Loucy (cell line): ENCODE measurements at regions not wholly inside any gene's neighbourhood (a gene's known extent, or its start where the extent isn't known, plus 50 kb on each side); places are given as distances from the start of the nearest gene placed in this dataset.

ENCODE experiments used
- H2AFZ ChIP-seq: fragments of 200-600 bp; sonication (generic); 2 replicates; pipeline ENCODE4 v1.6.0; 2016; ENCODE audit warnings: antibody characterized with exemption, mild to moderate bottlenecking, low read length, moderate library complexity
- H3F3A ChIP-seq: fragments of 200-600 bp; 2 replicates; pipeline ENCODE4 v1.6.0; 2016; ENCODE audit warnings: antibody characterized with exemption, low read depth, mild to moderate bottlenecking
- H3K27me3 ChIP-seq: fragments of 200-600 bp; sonication (generic); 2 replicates; pipeline ENCODE4 v1.6.1; 2014; ENCODE audit warnings: low read length, mild to moderate bottlenecking; ENCODE audit not compliant: insufficient read depth, poor library complexity, severe bottlenecking
- H3K36me3 ChIP-seq: fragments of 200-600 bp; sonication (generic); 2 replicates; pipeline ENCODE4 v1.6.1; 2016; ENCODE audit warnings: low read length; ENCODE audit not compliant: insufficient read depth
- H3K4me1 ChIP-seq: fragments of 200-600 bp; sonication (generic); 2 replicates; pipeline ENCODE4 v1.5.1; 2014; ENCODE audit warnings: low read length, mild to moderate bottlenecking; ENCODE audit not compliant: insufficient read depth, poor library complexity, severe bottlenecking
- H3K4me2 ChIP-seq: fragments of 200-600 bp; sonication (generic); 2 replicates; pipeline ENCODE4 v1.6.0; 2014; ENCODE audit warnings: antibody characterized with exemption, low read length, low read depth, mild to moderate bottlenecking; ENCODE audit not compliant: poor library complexity, severe bottlenecking
- H3K4me3 ChIP-seq: fragments of 200-600 bp; sonication (generic); 2 replicates; pipeline ENCODE4 v1.5.1; 2014; ENCODE audit warnings: low read length, mild to moderate bottlenecking, mixed read lengths; ENCODE audit not compliant: poor library complexity, severe bottlenecking
- H3K79me2 ChIP-seq: fragments of 200-600 bp; sonication (generic); 2 replicates; pipeline ENCODE4 v1.6.1; 2014; ENCODE audit warnings: low read length; ENCODE audit not compliant: insufficient read depth
- H3K9ac ChIP-seq: fragments of 200-600 bp; sonication (generic); 2 replicates; pipeline ENCODE4 v1.6.0; 2014; ENCODE audit warnings: mild to moderate bottlenecking, low read depth, low read length, moderate library complexity; ENCODE audit not compliant: poor library complexity, severe bottlenecking
- H3K9me2 ChIP-seq: fragments of 200-600 bp; sonication (generic); replicated peaks from 2 replicates; pipeline ENCODE4 v1.6.1; 2016; ENCODE audit warnings: low read depth, low read length, mixed read lengths
- H3K9me3 ChIP-seq: fragments of 200-600 bp; sonication (generic); 2 replicates; pipeline ENCODE4 v1.6.1; 2014; ENCODE audit warnings: mild to moderate bottlenecking, antibody characterized with exemption, low read length, low read depth; ENCODE audit not compliant: insufficient read depth
- H4K20me1 ChIP-seq: fragments of 200-600 bp; sonication (generic); 2 replicates; pipeline ENCODE4 v1.6.0; 2014; ENCODE audit warnings: antibody characterized with exemption, low read length, mild to moderate bottlenecking; ENCODE audit not compliant: insufficient read depth, poor library complexity, severe bottlenecking
- CTCF ChIP-seq: fragments of 200-600 bp; sonication (generic); conservative IDR thresholded peaks from 2 replicates; pipeline ENCODE4 v1.5.1; 2014; ENCODE audit warnings: mild to moderate bottlenecking, antibody characterized with exemption, low read length
- EZH2phosphoT487 ChIP-seq: fragments of 200-600 bp; IDR thresholded peaks from 2 replicates; pipeline ENCODE4 v1.6.1; 2018; ENCODE audit warnings: antibody characterized with exemption, mild to moderate bottlenecking, moderate library complexity, borderline replicate concordance

GRCh38 chr1:239805851-239806772, 285.6 kb upstream of the FMN2 start:
- Histone ChIP-seq H3K27me3 (no peaks in the 10 kb centered on the region), H3K9me3 (no peaks in the 10 kb centered on the region), H3F3A (no peaks in the 10 kb centered on the region), H4K20me1 (no peaks in the 10 kb centered on the region), H3K36me3 (no peaks in the 10 kb centered on the region), H2AFZ (no peak overlapping the region), H3K79me2 (no peaks in the 10 kb centered on the region), H3K4me2 (no peak overlapping the region), H3K4me1 (no peaks in the 10 kb centered on the region), H3K4me3 (no peak overlapping the region), H3K9me2 (no peaks in the 10 kb centered on the region), H3K9ac (no peak overlapping the region)
- no peak for TF ChIP-seq EZH2phosphoT487
- TF ChIP-seq CTCF: no peak

GRCh38 chr1:239806897-239807296, 284.8 kb upstream of the FMN2 start:
- H3K4me3 ChIP-seq: no peak overlapping the region
- H3K36me3 ChIP-seq: no peaks in the 10 kb centered on the region
- H3K9me3 ChIP-seq: no peaks in the 10 kb centered on the region
- TF ChIP-seq CTCF (no peak), EZH2phosphoT487 (no peak)
- H3F3A ChIP-seq: no peaks in the 10 kb centered on the region
- no peaks in the 10 kb centered on the region for H3K9me2 ChIP-seq
- H3K27me3 ChIP-seq: no peaks in the 10 kb centered on the region
- no peak overlapping the region for H3K4me2 ChIP-seq
- no peak overlapping the region for H3K9ac ChIP-seq
- H4K20me1 ChIP-seq: no peaks in the 10 kb centered on the region
- H3K79me2 ChIP-seq: no peaks in the 10 kb centered on the region
- H3K4me1 ChIP-seq: no peaks in the 10 kb centered on the region
- H2AFZ ChIP-seq: no peak overlapping the region

- no peaks in the 10 kb centered on the region for H3K27me3 ChIP-seq
- no peaks in the 10 kb centered on the region for H3K9me3 ChIP-seq
- H3K4me2 ChIP-seq: no peak overlapping the region
- H3K4me1 ChIP-seq: no peaks in the 10 kb centered on the region
- TF ChIP-seq EZH2phosphoT487 (no peak), CTCF (no peak)
- no peaks in the 10 kb centered on the region for H4K20me1 ChIP-seq
- H3K9me2 ChIP-seq: no peaks in the 10 kb centered on the region
- no peaks in the 10 kb centered on the region for H3K79me2 ChIP-seq
- no peak overlapping the region for H3K4me3 ChIP-seq
- no peaks in the 10 kb centered on the region for H3K36me3 ChIP-seq
- H3K9ac ChIP-seq: no peak overlapping the region
- H3F3A ChIP-seq: no peaks in the 10 kb centered on the region
- H2AFZ ChIP-seq: no peak overlapping the region
These were observed 284.3 kb upstream of the FMN2 start for GRCh38 chr1:239807361-239807760.
